Naive thymus-derived CD4-positive, alpha-beta T cell (primary cell): ENCODE measurements at regions not wholly inside any gene's neighbourhood (a gene's known extent, or its start where the extent isn't known, plus 50 kb on each side); places are given as distances from the start of the nearest gene placed in this dataset.

ENCODE experiments used
- ATAC-seq: fragments of 150-1000 bp; cut with Tn5 transposase; 2 replicates; pipeline ENCODE4 v1.10.0; 2021; ENCODE audit warnings: mild to moderate bottlenecking, moderate library complexity
- CTCF ChIA-PET: fragments of 350-600 bp; sonication (Branson Sonifier 250); formaldehyde crosslinking; loops from one replicate; lab custom pipeline; 2021; ENCODE audit warnings: antibody characterized with exemption; lab: Charles Lee
- POLR2A ChIA-PET: fragments of 350-600 bp; sonication (Branson Sonifier 250); formaldehyde crosslinking; loops from one replicate; lab custom pipeline; 2021; ENCODE audit warnings: antibody characterized with exemption, inconsistent platforms; lab: Charles Lee
- DNase-seq, 9 donors: peaks; one replicate each; pipeline versions ENCODE4 v3.0.0 to v3.0.0-alpha.2; 2020 to 2022; ENCODE audit warnings: mixed read lengths in 1 of 9
- H3K27ac ChIP-seq: one replicate; pipeline ENCODE4 v1.7.0; 2013; ENCODE audit warnings: mild to moderate bottlenecking, low read depth, low read length, moderate library complexity
- H3K27me3 ChIP-seq, 2 donors: one replicate each; pipeline ENCODE4 v1.7.0; 2013; ENCODE audit warnings: low read length in 2 of 2, mild to moderate bottlenecking in 2 of 2, moderate library complexity in 2 of 2; ENCODE audit not compliant: control insufficient read depth in 2 of 2, insufficient read depth in 2 of 2
- H3K36me3 ChIP-seq, 3 experiments: 1 replicate in 2 of 3; 2 replicates in 1 of 3; pipeline ENCODE4 v1.7.0; 2013; ENCODE audit warnings: low read length in 3 of 3, mild to moderate bottlenecking in 3 of 3, moderate library complexity in 1 of 3; ENCODE audit not compliant: insufficient read depth in 3 of 3, control insufficient read depth in 2 of 3
- H3K4me1 ChIP-seq, 2 donors: one replicate each; pipeline ENCODE4 v1.7.0; 2013; ENCODE audit warnings: low read length in 2 of 2, mild to moderate bottlenecking in 2 of 2, moderate library complexity in 1 of 2; ENCODE audit not compliant: control insufficient read depth in 2 of 2, insufficient read depth in 2 of 2
- H3K4me3 ChIP-seq: 2 replicates; pipeline ENCODE4 v1.7.0; 2013; ENCODE audit warnings: mild to moderate bottlenecking, low read length
- H3K9me3 ChIP-seq, 3 experiments: 1 replicate in 2 of 3; 2 replicates in 1 of 3; pipeline ENCODE4 v1.7.0; 2013; ENCODE audit warnings: low read length in 3 of 3; ENCODE audit not compliant: control insufficient read depth in 2 of 3
- H3K27ac Mint-ChIP-seq, 9 donors: one replicate each; pipeline ENCODE4 v1.8.0; 2020 to 2022; ENCODE audit warnings: mixed read lengths in 9 of 9, mild to moderate bottlenecking in 8 of 9, moderate library complexity in 5 of 9, inconsistent platforms in 2 of 9
- H3K27me3 Mint-ChIP-seq, 5 donors: one replicate each; pipeline ENCODE4 v1.8.0; 2021 to 2022; ENCODE audit warnings: mixed read lengths in 5 of 5, mild to moderate bottlenecking in 1 of 5
- H3K36me3 Mint-ChIP-seq, 5 donors: one replicate each; pipeline ENCODE4 v1.8.0; 2020 to 2022; ENCODE audit warnings: mixed read lengths in 5 of 5, mild to moderate bottlenecking in 3 of 5, inconsistent platforms in 1 of 5
- H3K4me1 Mint-ChIP-seq, 7 donors: one replicate each; pipeline ENCODE4 v1.8.0; 2020 to 2022; ENCODE audit warnings: mixed read lengths in 7 of 7, mild to moderate bottlenecking in 3 of 7, inconsistent platforms in 1 of 7
- H3K4me3 Mint-ChIP-seq, 10 donors: one replicate each; pipeline ENCODE4 v1.8.0; 2020 to 2022; ENCODE audit warnings: mild to moderate bottlenecking in 10 of 10, mixed read lengths in 10 of 10, moderate library complexity in 6 of 10, inconsistent platforms in 2 of 10
- H3K9me3 Mint-ChIP-seq, 11 donors: one replicate each; pipeline ENCODE4 v1.8.0; 2020 to 2022; ENCODE audit warnings: mixed read lengths in 11 of 11, mild to moderate bottlenecking in 4 of 11, inconsistent platforms in 1 of 11, moderate library complexity in 1 of 11
- intact Hi-C, 2 donors: fragments of 100-400 bp; cut with micrococcal nuclease; formaldehyde crosslinking; loops; one replicate each; pipeline ENCODE4 v1.15.1; 2023

GRCh38 chr6:3663081-3663480, 88.4 kb downstream of the PXDC1 start:
- Mint-ChIP-seq H3K9me3 (peaks cover 0 to 5% (median 0%) of the 10 kb centered on the region in 11 donors), H3K4me3 (no peak overlapping the region), H3K4me1 (no peaks in the 10 kb centered on the region), H3K27me3 (peaks cover 0 to 10% (median 4%) of the 10 kb centered on the region in 5 donors), H3K27ac (no peak overlapping the region), H3K36me3 (no peaks in the 10 kb centered on the region)
- ATAC-seq, result no peak
- Histone ChIP-seq H3K4me3 (no peak overlapping the region), H3K4me1 (no peaks in the 10 kb centered on the region), H3K27me3 (no peaks in the 10 kb centered on the region), H3K9me3 (no peaks in the 10 kb centered on the region), H3K27ac (no peak overlapping the region), H3K36me3 (no peaks in the 10 kb centered on the region)
- intact Hi-C loops, result no loop called here
- ChIA-PET POLR2A (no interaction called here), CTCF (no interaction called here)
- DNase-seq, result no peak

- H3K27me3 ChIP-seq, result no peaks in the 10 kb centered on the region
- Mint-ChIP-seq H3K36me3 (no peaks in the 10 kb centered on the region), H3K9me3 (peaks cover 0 to 4% (median 0%) of the 10 kb centered on the region in 11 donors), H3K4me1 (no peaks in the 10 kb centered on the region), H3K4me3 (no peak overlapping the region), H3K27ac (no peak overlapping the region), H3K27me3 (peaks cover 0 to 7% (median 4%) of the 10 kb centered on the region in 5 donors)
- no peaks in the 10 kb centered on the region for H3K4me1 ChIP-seq
- ATAC-seq (no peak), DNase-seq (no peak)
- no peaks in the 10 kb centered on the region for H3K9me3 ChIP-seq
- CTCF ChIA-PET, result no interaction called here
- H3K27ac ChIP-seq, result no peak overlapping the region
- POLR2A ChIA-PET, result no interaction called here
- H3K36me3 ChIP-seq, result no peaks in the 10 kb centered on the region
- H3K4me3 ChIP-seq, result no peak overlapping the region
- intact Hi-C loops, result no loop called here
These were observed 90.1 kb downstream of the PXDC1 start for GRCh38 chr6:3661390-3661789.

- no peaks in the 10 kb centered on the region for H3K4me1 Mint-ChIP-seq
- POLR2A ChIA-PET, result no interaction called here
These were observed 91.0 kb downstream of the PXDC1 start for GRCh38 chr6:3660473-3660872.

GRCh38 chr6:3659748-3660147, 91.8 kb downstream of the PXDC1 start:
- H3K4me3 ChIP-seq, result no peak overlapping the region
- Mint-ChIP-seq H3K27me3 (peaks cover 0 to 12% (median 4%) of the 10 kb centered on the region in 5 donors), H3K4me1 (no peaks in the 10 kb centered on the region), H3K27ac (no peak overlapping the region), H3K4me3 (no peak overlapping the region), H3K9me3 (no peaks in the 10 kb centered on the region), H3K36me3 (no peaks in the 10 kb centered on the region)
- H3K9me3 ChIP-seq, result no peaks in the 10 kb centered on the region
- DNase-seq, result no peak
- intact Hi-C loops, result no loop called here
- H3K36me3 ChIP-seq, result no peaks in the 10 kb centered on the region
- ChIA-PET POLR2A (no interaction called here), CTCF (no interaction called here)
- no peaks in the 10 kb centered on the region for H3K4me1 ChIP-seq
- H3K27me3 ChIP-seq, result no peaks in the 10 kb centered on the region
- no peak overlapping the region for H3K27ac ChIP-seq
- no peak for ATAC-seq

More at GRCh38 chr6:3660473-3660872, 91.0 kb downstream of the PXDC1 start:
- no peak overlapping the region for H3K27ac ChIP-seq
- H3K4me3 Mint-ChIP-seq, result no peak overlapping the region
- no peak overlapping the region for H3K4me3 ChIP-seq
- no peak overlapping the region for H3K27ac Mint-ChIP-seq
- no peaks in the 10 kb centered on the region for H3K4me1 ChIP-seq
- CTCF ChIA-PET, result no interaction called here
- no peaks in the 10 kb centered on the region for H3K9me3 Mint-ChIP-seq
- no peaks in the 10 kb centered on the region for H3K36me3 ChIP-seq
- no peak for DNase-seq
- H3K27me3 ChIP-seq, result no peaks in the 10 kb centered on the region
- no peaks in the 10 kb centered on the region for H3K9me3 ChIP-seq
- intact Hi-C loops, result no loop called here
- no peaks in the 10 kb centered on the region for H3K36me3 Mint-ChIP-seq
- no peak for ATAC-seq
- peaks cover 0 to 7% (median 4%) of the 10 kb centered on the region in 5 donors for H3K27me3 Mint-ChIP-seq

- Histone ChIP-seq H3K4me3 (no peak overlapping the region), H3K36me3 (no peaks in the 10 kb centered on the region), H3K9me3 (no peaks in the 10 kb centered on the region), H3K27ac (no peak overlapping the region), H3K27me3 (no peaks in the 10 kb centered on the region), H3K4me1 (no peaks in the 10 kb centered on the region)
- no peak overlapping the region for H3K4me3 Mint-ChIP-seq
- peaks cover 0 to 1% (median 0%) of the 10 kb centered on the region in 11 donors for H3K9me3 Mint-ChIP-seq
- ChIA-PET CTCF (no interaction called here), POLR2A (no interaction called here)
- ATAC-seq (no peak), DNase-seq (no peak)
- intact Hi-C loops, result no loop called here
- H3K27me3 Mint-ChIP-seq, result peaks cover 0 to 13% (median 4%) of the 10 kb centered on the region in 5 donors
- peak overlapping the region in 1 of 9 donors; percentile 15 for H3K27ac Mint-ChIP-seq
- H3K4me1 Mint-ChIP-seq, result no peaks in the 10 kb centered on the region
- H3K36me3 Mint-ChIP-seq, result no peaks in the 10 kb centered on the region
These were observed 95.4 kb downstream of the PXDC1 start for GRCh38 chr6:3656076-3656475.

- DNase-seq, result no peak
- ATAC-seq, result no peak
- Histone ChIP-seq H3K4me3 (no peak overlapping the region), H3K27ac (no peak overlapping the region), H3K27me3 (no peaks in the 10 kb centered on the region), H3K36me3 (no peaks in the 10 kb centered on the region), H3K4me1 (no peaks in the 10 kb centered on the region), H3K9me3 (no peaks in the 10 kb centered on the region)
- Mint-ChIP-seq H3K4me1 (no peaks in the 10 kb centered on the region), H3K27ac (no peak overlapping the region), H3K4me3 (no peak overlapping the region), H3K9me3 (peaks cover 0 to 1% (median 0%) of the 10 kb centered on the region in 11 donors), H3K27me3 (peaks cover 0 to 13% (median 4%) of the 10 kb centered on the region in 5 donors), H3K36me3 (no peaks in the 10 kb centered on the region)
- intact Hi-C loops, result no loop called here
- CTCF ChIA-PET, result interaction anchor here (0.6 kb wide), 1 partner anchor 96 kb away, joined by 3 read pairs; no protein-coding TSS in a partner anchor
- POLR2A ChIA-PET, result no interaction called here
These were observed 96.6 kb downstream of the PXDC1 start for GRCh38 chr6:3654898-3655297.

GRCh38 chr6:3654436-3654835, 97.1 kb downstream of the PXDC1 start:
- intact Hi-C loops, result no loop called here
- Histone ChIP-seq H3K36me3 (no peaks in the 10 kb centered on the region), H3K4me1 (no peaks in the 10 kb centered on the region), H3K27me3 (no peaks in the 10 kb centered on the region), H3K27ac (no peak overlapping the region), H3K9me3 (no peaks in the 10 kb centered on the region), H3K4me3 (no peak overlapping the region)
- Mint-ChIP-seq H3K27me3 (peaks cover 0 to 12% (median 4%) of the 10 kb centered on the region in 5 donors), H3K4me3 (no peak overlapping the region), H3K9me3 (peaks cover 0 to 1% (median 0%) of the 10 kb centered on the region in 11 donors), H3K4me1 (no peaks in the 10 kb centered on the region), H3K36me3 (no peaks in the 10 kb centered on the region), H3K27ac (no peak overlapping the region)
- DNase-seq (no peak), ATAC-seq (no peak)
- ChIA-PET CTCF (no interaction called here), POLR2A (no interaction called here)
